H9 (cell line): ENCODE measurements at regions not wholly inside any gene's neighbourhood (a gene's known extent, or its start where the extent isn't known, plus 50 kb on each side); places are given as distances from the start of the nearest gene placed in this dataset.

Source experiments
- DNase-seq: peaks from one replicate; pipeline ENCODE4 v3.0.0-alpha.2; 2017
- H2AFZ ChIP-seq: one replicate; pipeline ENCODE4 v1.6.1; 2013; ENCODE audit warnings: mild to moderate bottlenecking, low read length, control low read depth, moderate library complexity
- H2AK5ac ChIP-seq: 2 replicates; pipeline ENCODE4 v1.6.1; 2013; ENCODE audit warnings: low read length, control low read depth, mixed read lengths; ENCODE audit not compliant: insufficient read length
- H2BK120ac ChIP-seq: one replicate; pipeline ENCODE4 v1.6.1; 2013; ENCODE audit warnings: low read depth, mild to moderate bottlenecking, low read length, control low read depth, inconsistent platforms; ENCODE audit not compliant: poor library complexity, severe bottlenecking
- H2BK12ac ChIP-seq: 2 replicates; pipeline ENCODE4 v1.6.1; 2013; ENCODE audit warnings: low read length, control low read depth, mixed read lengths, low read depth; ENCODE audit not compliant: insufficient read length
- H2BK15ac ChIP-seq: 2 replicates; pipeline ENCODE4 v1.6.1; 2013; ENCODE audit warnings: low read depth, low read length, control low read depth
- H2BK20ac ChIP-seq: one replicate; pipeline ENCODE4 v1.6.1; 2013; ENCODE audit warnings: low read depth, mild to moderate bottlenecking, low read length, control low read depth, inconsistent platforms; ENCODE audit not compliant: poor library complexity, severe bottlenecking
- H2BK5ac ChIP-seq: 2 replicates; pipeline ENCODE4 v1.6.1; 2013; ENCODE audit warnings: low read length, control low read depth, mixed read lengths; ENCODE audit not compliant: insufficient read length
- H3K14ac ChIP-seq: 2 replicates; pipeline ENCODE4 v1.6.1; 2013; ENCODE audit warnings: low read length, control low read depth; ENCODE audit not compliant: insufficient read depth
- H3K18ac ChIP-seq: 2 replicates; pipeline ENCODE4 v1.6.1; 2013; ENCODE audit warnings: low read depth, mild to moderate bottlenecking, mixed read lengths, low read length, control low read depth; ENCODE audit not compliant: insufficient read length
- H3K23ac ChIP-seq: 2 replicates; pipeline ENCODE4 v1.6.1; 2013; ENCODE audit warnings: low read length, control low read depth, mixed read lengths, low read depth; ENCODE audit not compliant: insufficient read length
- H3K23me2 ChIP-seq: 2 replicates; pipeline ENCODE4 v1.6.1; 2013; ENCODE audit warnings: low read depth, mild to moderate bottlenecking, mixed read lengths, low read length, control low read depth; ENCODE audit not compliant: insufficient read length, poor library complexity, severe bottlenecking
- H3K27ac ChIP-seq: 2 replicates; pipeline ENCODE4 v1.5.1; 2013; ENCODE audit warnings: low read length, control low read depth, mixed read lengths, low read depth; ENCODE audit not compliant: insufficient read length
- H3K27me3 ChIP-seq: 2 replicates; pipeline ENCODE4 v1.6.1; 2013; ENCODE audit warnings: low read length, control low read depth, inconsistent platforms; ENCODE audit not compliant: insufficient read depth
- H3K4ac ChIP-seq: 2 replicates; pipeline ENCODE4 v1.6.1; 2013; ENCODE audit warnings: low read depth, mild to moderate bottlenecking, control low read depth, inconsistent platforms, low read length, moderate library complexity
- H3K4me1 ChIP-seq: 2 replicates; pipeline ENCODE4 v1.6.1; 2013; ENCODE audit warnings: low read length, control low read depth, inconsistent platforms; ENCODE audit not compliant: insufficient read depth
- H3K4me2 ChIP-seq: 2 replicates; pipeline ENCODE4 v1.6.1; 2013; ENCODE audit warnings: low read length, control low read depth, mixed read lengths; ENCODE audit not compliant: insufficient read length, insufficient read depth
- H3K56ac ChIP-seq: 2 replicates; pipeline ENCODE4 v1.6.1; 2013; ENCODE audit warnings: low read depth, mild to moderate bottlenecking, mixed read lengths, low read length, control low read depth; ENCODE audit not compliant: insufficient read length
- H3K79me1 ChIP-seq: 2 replicates; pipeline ENCODE4 v1.6.1; 2013; ENCODE audit warnings: low read depth, mild to moderate bottlenecking, moderate library complexity, low read length, control low read depth, inconsistent platforms; ENCODE audit not compliant: insufficient read depth, poor library complexity, severe bottlenecking
- H3K79me2 ChIP-seq: 2 replicates; pipeline ENCODE4 v1.6.1; 2013; ENCODE audit warnings: low read length, control low read depth, inconsistent platforms; ENCODE audit not compliant: insufficient read depth
- H3K9ac ChIP-seq: 2 replicates; pipeline ENCODE4 v1.6.1; 2013; ENCODE audit warnings: low read length, control low read depth, mixed read lengths; ENCODE audit not compliant: insufficient read length; ENCODE audit errors: extremely low read depth
- H3K9me3 ChIP-seq: one replicate; pipeline ENCODE4 v1.6.1; 2013; ENCODE audit warnings: low read depth, low read length, inconsistent platforms; ENCODE audit not compliant: control insufficient read depth
- H3T11ph ChIP-seq: one replicate; pipeline ENCODE4 v1.6.1; 2013; ENCODE audit warnings: mild to moderate bottlenecking, low read length, control low read depth, inconsistent platforms
- H4K20me1 ChIP-seq: one replicate; pipeline ENCODE4 v1.6.1; 2013; ENCODE audit not compliant: control insufficient read depth, insufficient read length, insufficient read depth
- H4K5ac ChIP-seq: 2 replicates; pipeline ENCODE4 v1.6.1; 2013; ENCODE audit warnings: low read depth, mild to moderate bottlenecking, mixed read lengths, low read length, control low read depth; ENCODE audit not compliant: insufficient read length
- H4K8ac ChIP-seq: replicated peaks from 2 replicates; pipeline ENCODE4 v1.6.1; 2013; ENCODE audit warnings: low read length, control low read depth, mixed read lengths, low read depth; ENCODE audit not compliant: insufficient read length
- H4K91ac ChIP-seq: 2 replicates; pipeline ENCODE4 v1.6.1; 2013; ENCODE audit warnings: low read depth, mild to moderate bottlenecking, moderate library complexity, mixed read lengths, low read length, control low read depth; ENCODE audit not compliant: insufficient read length
- H3K27ac Mint-ChIP-seq, 3 experiments: 2 replicates in 2 of 3; 3 replicates in 1 of 3; pipeline ENCODE4 v1.8.0; 2020 to 2021; ENCODE audit warnings: mixed read lengths in 3 of 3, mild to moderate bottlenecking in 1 of 3, moderate library complexity in 1 of 3
- H3K27me3 Mint-ChIP-seq: 2 replicates; pipeline ENCODE4 v1.8.0; 2021; ENCODE audit warnings: low read depth, mild to moderate bottlenecking, moderate library complexity, mixed read lengths
- H3K36me3 Mint-ChIP-seq, 3 experiments: 2 replicates in 2 of 3; 3 replicates in 1 of 3; pipeline ENCODE4 v1.8.0; 2020 to 2021; ENCODE audit warnings: low read depth in 3 of 3, mixed read lengths in 3 of 3; ENCODE audit not compliant: insufficient read depth in 1 of 3
- H3K4me1 Mint-ChIP-seq, 2 experiments: 2 replicates each; pipeline ENCODE4 v1.8.0; 2020; ENCODE audit warnings: mixed read lengths in 2 of 2
- H3K4me3 Mint-ChIP-seq, 2 experiments: 2 replicates in 1 of 2; 3 replicates in 1 of 2; pipeline ENCODE4 v1.8.0; 2020 to 2021; ENCODE audit warnings: mild to moderate bottlenecking in 2 of 2, mixed read lengths in 2 of 2, moderate library complexity in 1 of 2
- H3K9me3 Mint-ChIP-seq, 2 experiments: 2 replicates in 1 of 2; 3 replicates in 1 of 2; pipeline ENCODE4 v1.8.0; 2020; ENCODE audit warnings: mild to moderate bottlenecking in 2 of 2, mixed read lengths in 2 of 2, moderate library complexity in 1 of 2
- WGBS: extraction: QIAGEN DNeasy Blood & Tissue Kit; methylation state at CpG from one replicate; pipeline ENCODE4 v1.1.7; 2013; ENCODE audit warnings: missing lambda C conversion rate, low lambda C conversion rate, mixed read lengths; ENCODE audit not compliant: insufficient read length; ENCODE audit errors: extremely low coverage; 5-methylcytosine and 5-hydroxymethylcytosine counted together
- TF ChIP-seq, protein P1 (sequence below): fragments of 200-600 bp; sonication (generic); conservative IDR thresholded peaks from 3 replicates; pipeline ENCODE4 v1.8.0; 2021; ENCODE audit warnings: antibody characterized with exemption, mild to moderate bottlenecking

DNA sequence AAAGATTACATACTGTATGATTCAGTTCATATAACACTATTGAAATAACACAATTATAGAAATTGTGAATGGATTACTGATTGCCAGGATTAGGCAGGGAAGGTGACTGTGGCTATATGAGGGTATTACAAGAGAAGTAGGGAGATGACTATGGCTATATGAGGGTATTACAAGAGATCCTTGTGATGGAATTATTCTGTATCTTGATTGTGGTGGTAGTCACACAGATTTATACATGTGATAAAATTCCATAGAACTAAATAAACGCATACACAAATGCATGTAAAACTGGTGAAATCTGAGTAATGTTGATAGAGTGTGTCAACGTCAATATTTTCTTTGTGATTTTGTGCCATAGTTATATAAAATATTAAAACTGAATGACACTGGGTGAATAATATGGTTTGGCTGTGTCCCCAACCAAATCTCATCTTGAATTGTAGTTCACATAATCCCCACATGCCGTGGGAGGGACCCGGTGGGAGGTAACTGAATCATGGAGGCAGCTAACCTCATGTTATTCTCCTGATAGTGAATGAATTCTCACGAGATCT, 615.6 kb upstream of the PKN2 start:
- H3K4ac ChIP-seq = no peak overlapping the region
- no peaks in the 10 kb centered on the region for H3K79me2 ChIP-seq
- H3K27ac ChIP-seq = no peak overlapping the region
- no peak overlapping the region for H4K5ac ChIP-seq
- no peaks in the 10 kb centered on the region for H4K20me1 ChIP-seq
- no peak overlapping the region for H3K9ac ChIP-seq
- no peak overlapping the region for H4K91ac ChIP-seq
- H3K4me2 ChIP-seq = no peak overlapping the region
- H2BK20ac ChIP-seq = no peak overlapping the region
- no peak overlapping the region for H3T11ph ChIP-seq
- no peaks in the 10 kb centered on the region for H3K23me2 ChIP-seq
- no peak overlapping the region for H3K27ac Mint-ChIP-seq
- peaks cover 3 to 4% of the 10 kb centered on the region in 2 experiments; a peak in 3 of 4 replicates for H3K4me1 Mint-ChIP-seq
- H3K4me3 Mint-ChIP-seq = no peak overlapping the region
- H4K8ac ChIP-seq = no peak overlapping the region
- H3K27me3 Mint-ChIP-seq = no peaks in the 10 kb centered on the region; the same call in 1 of the 2 replicates
- H3K27me3 ChIP-seq = no peaks in the 10 kb centered on the region
- H3K9me3 Mint-ChIP-seq = no peaks in the 10 kb centered on the region
- H3K79me1 ChIP-seq = no peaks in the 10 kb centered on the region
- H3K56ac ChIP-seq = no peak overlapping the region
- H3K36me3 Mint-ChIP-seq = no peaks in the 10 kb centered on the region
- H3K18ac ChIP-seq = no peak overlapping the region
- no peak overlapping the region for H2BK12ac ChIP-seq
- H3K4me1 ChIP-seq = no peaks in the 10 kb centered on the region
- H3K9me3 ChIP-seq = no peaks in the 10 kb centered on the region
- H2BK15ac ChIP-seq = no peak overlapping the region
- H2AFZ ChIP-seq = no peak overlapping the region
- TF ChIP-seq, protein P1, sequence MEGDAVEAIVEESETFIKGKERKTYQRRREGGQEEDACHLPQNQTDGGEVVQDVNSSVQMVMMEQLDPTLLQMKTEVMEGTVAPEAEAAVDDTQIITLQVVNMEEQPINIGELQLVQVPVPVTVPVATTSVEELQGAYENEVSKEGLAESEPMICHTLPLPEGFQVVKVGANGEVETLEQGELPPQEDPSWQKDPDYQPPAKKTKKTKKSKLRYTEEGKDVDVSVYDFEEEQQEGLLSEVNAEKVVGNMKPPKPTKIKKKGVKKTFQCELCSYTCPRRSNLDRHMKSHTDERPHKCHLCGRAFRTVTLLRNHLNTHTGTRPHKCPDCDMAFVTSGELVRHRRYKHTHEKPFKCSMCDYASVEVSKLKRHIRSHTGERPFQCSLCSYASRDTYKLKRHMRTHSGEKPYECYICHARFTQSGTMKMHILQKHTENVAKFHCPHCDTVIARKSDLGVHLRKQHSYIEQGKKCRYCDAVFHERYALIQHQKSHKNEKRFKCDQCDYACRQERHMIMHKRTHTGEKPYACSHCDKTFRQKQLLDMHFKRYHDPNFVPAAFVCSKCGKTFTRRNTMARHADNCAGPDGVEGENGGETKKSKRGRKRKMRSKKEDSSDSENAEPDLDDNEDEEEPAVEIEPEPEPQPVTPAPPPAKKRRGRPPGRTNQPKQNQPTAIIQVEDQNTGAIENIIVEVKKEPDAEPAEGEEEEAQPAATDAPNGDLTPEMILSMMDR = no peak
- H2AK5ac ChIP-seq = no peak overlapping the region
- no peak overlapping the region for H3K14ac ChIP-seq
- no peak overlapping the region for H2BK5ac ChIP-seq
- no peak overlapping the region for H3K23ac ChIP-seq
- no peak for DNase-seq
- no CpG with 5 or more reads among the region's 5 CpGs for WGBS
- H2BK120ac ChIP-seq = no peak overlapping the region
